ENCODE measurements at regions not wholly inside any gene's neighbourhood (a gene's known extent, or its start where the extent isn't known, plus 50 kb on each side); places are given as distances from the start of the nearest gene placed in this dataset.

GRCh38 chr1:229098903-229099578, 171.9 kb upstream of the RAB4A start:
- Histone ChIP-seq H3K9ac (ENCODE audit: low read length) (no peak overlapping the region), H3K9me3 (ENCODE audit: insufficient read depth, low read length) (peaks cover 7% of the 10 kb centered on the region; the same call in 1 of the 2 replicates), H3K27ac (ENCODE audit: low read length) (no peak overlapping the region), H3K4me1 (ENCODE audit: low read length) (no peaks in the 10 kb centered on the region), H3K79me2 (ENCODE audit: low read length) (no peaks in the 10 kb centered on the region), H2AFZ (ENCODE audit: low read depth, low read length) (no peak overlapping the region), H4K20me1 (ENCODE audit: insufficient read depth, low read length) (no peaks in the 10 kb centered on the region), H3K4me3 (ENCODE audit: low read length) (no peak overlapping the region), H3K36me3 (replicated peaks; ENCODE audit: low read depth, low read length) (no peaks in the 10 kb centered on the region), H3K4me2 (ENCODE audit: low read length) (no peak overlapping the region), H3K27me3 (ENCODE audit: low read depth, low read length) (peaks cover 55% of the 10 kb centered on the region)
- TF ChIP-seq CTCF (IDR thresholded peaks at IDR 0.05; ENCODE audit: low read depth, low read length) (no peak), EZH2phosphoT487 (IDR thresholded peaks at IDR 0.05; ENCODE audit: low read depth) (no peak)

GRCh38 chr1:229101011-229101871, 169.7 kb upstream of the RAB4A start:
- no peak overlapping the region for H3K27ac ChIP-seq (ENCODE audit: low read length)
- H3K9me3 ChIP-seq (ENCODE audit: insufficient read depth, low read length) = peaks cover 3% of the 10 kb centered on the region; the same call in 1 of the 2 replicates
- H3K36me3 ChIP-seq (replicated peaks; ENCODE audit: low read depth, low read length) = no peaks in the 10 kb centered on the region
- no peak for TF ChIP-seq CTCF (IDR thresholded peaks at IDR 0.05; ENCODE audit: low read depth, low read length)
- no peak for TF ChIP-seq EZH2phosphoT487 (IDR thresholded peaks at IDR 0.05; ENCODE audit: low read depth)
- no peak overlapping the region for H2AFZ ChIP-seq (ENCODE audit: low read depth, low read length)
- H3K4me2 ChIP-seq (ENCODE audit: low read length) = no peak overlapping the region
- peaks cover 69% of the 10 kb centered on the region for H3K27me3 ChIP-seq (ENCODE audit: low read depth, low read length)
- H3K79me2 ChIP-seq (ENCODE audit: low read length) = no peaks in the 10 kb centered on the region
- no peak overlapping the region for H3K4me3 ChIP-seq (ENCODE audit: low read length)
- H3K4me1 ChIP-seq (ENCODE audit: low read length) = no peaks in the 10 kb centered on the region
- no peak overlapping the region for H3K9ac ChIP-seq (ENCODE audit: low read length)
- H4K20me1 ChIP-seq (ENCODE audit: insufficient read depth, low read length) = no peaks in the 10 kb centered on the region

- no peaks in the 10 kb centered on the region for H3K4me1 ChIP-seq (ENCODE audit: low read length)
- TF ChIP-seq EZH2phosphoT487 (IDR thresholded peaks at IDR 0.05; ENCODE audit: low read depth) (no peak), CTCF (IDR thresholded peaks at IDR 0.05; ENCODE audit: low read depth, low read length) (0 out of 2 replicates have a peak, but pooled peaks have one; percentile 33)
- no peaks in the 10 kb centered on the region for H3K79me2 ChIP-seq (ENCODE audit: low read length)
- no peak overlapping the region for H3K9ac ChIP-seq (ENCODE audit: low read length)
- H2AFZ ChIP-seq (ENCODE audit: low read depth, low read length) = no peak overlapping the region
- no peaks in the 10 kb centered on the region for H4K20me1 ChIP-seq (ENCODE audit: insufficient read depth, low read length)
- peaks cover 74% of the 10 kb centered on the region for H3K27me3 ChIP-seq (ENCODE audit: low read depth, low read length)
- H3K27ac ChIP-seq (ENCODE audit: low read length) = no peak overlapping the region
- no peaks in the 10 kb centered on the region for H3K36me3 ChIP-seq (replicated peaks; ENCODE audit: low read depth, low read length)
- H3K4me2 ChIP-seq (ENCODE audit: low read length) = no peak overlapping the region
- H3K9me3 ChIP-seq (ENCODE audit: insufficient read depth, low read length) = no peaks in the 10 kb centered on the region
- no peak overlapping the region for H3K4me3 ChIP-seq (ENCODE audit: low read length)
Observed at GRCh38 chr1:229102741-229103391, 168.0 kb upstream of the RAB4A start.

- no peak overlapping the region for H3K4me2 ChIP-seq (ENCODE audit: low read length)
Observed at GRCh38 chr1:229104654-229105053, 166.3 kb upstream of the RAB4A start.

More at GRCh38 chr1:229104654-229105053, 166.3 kb upstream of the RAB4A start:
- Histone ChIP-seq H3K27me3 (ENCODE audit: low read depth, low read length) (peaks cover 80% of the 10 kb centered on the region), H3K79me2 (ENCODE audit: low read length) (no peaks in the 10 kb centered on the region), H2AFZ (ENCODE audit: low read depth, low read length) (no peak overlapping the region), H3K4me1 (ENCODE audit: low read length) (peaks cover 15% of the 10 kb centered on the region), H4K20me1 (ENCODE audit: insufficient read depth, low read length) (no peaks in the 10 kb centered on the region), H3K4me3 (ENCODE audit: low read length) (no peak overlapping the region), H3K9ac (ENCODE audit: low read length) (no peak overlapping the region), H3K9me3 (ENCODE audit: insufficient read depth, low read length) (no peaks in the 10 kb centered on the region), H3K27ac (ENCODE audit: low read length) (no peak overlapping the region), H3K36me3 (replicated peaks; ENCODE audit: low read depth, low read length) (no peaks in the 10 kb centered on the region)
- TF ChIP-seq EZH2phosphoT487 (IDR thresholded peaks at IDR 0.05; ENCODE audit: low read depth) = no peak
- TF ChIP-seq CTCF (IDR thresholded peaks at IDR 0.05; ENCODE audit: low read depth, low read length) = no peak

Data from OCI-LY3 (cell line).